B cell (primary cell): ENCODE measurements at regions not wholly inside any gene's neighbourhood (a gene's known extent, or its start where the extent isn't known, plus 50 kb on each side); places are given as distances from the start of the nearest gene placed in this dataset.

Experiments
- ATAC-seq: fragments of 200-7000 bp; cut with Tn5 transposase; one replicate; pipeline ENCODE4 v1.10.0; 2021; ENCODE audit warnings: low read depth, mild to moderate bottlenecking, moderate number of reproducible peaks, moderate library complexity
- CTCF ChIA-PET: fragments of 350-600 bp; sonication (Branson Sonifier 250); formaldehyde crosslinking; loops from one replicate; lab custom pipeline; 2021; ENCODE audit warnings: antibody characterized with exemption, inconsistent platforms; lab: Charles Lee
- POLR2A ChIA-PET: fragments of 350-600 bp; sonication (Branson Sonifier 250); formaldehyde crosslinking; loops from one replicate; lab custom pipeline; 2021; ENCODE audit warnings: antibody characterized with exemption; lab: Charles Lee
- DNase-seq: peaks from one replicate; pipeline ENCODE4 v3.0.0; 2013
- H2AFZ ChIP-seq: 2 replicates; pipeline ENCODE4 v1.6.1; 2012; ENCODE audit warnings: mild to moderate bottlenecking, low read depth, low read length; ENCODE audit not compliant: insufficient read depth, poor library complexity, severe bottlenecking
- H3K27ac ChIP-seq, 2 donors: 1 replicate in 1 of 2; 2 replicates in 1 of 2; pipeline ENCODE4 v1.5.1; 2012 to 2013; ENCODE audit warnings: low read length in 2 of 2, mild to moderate bottlenecking in 2 of 2, moderate library complexity in 1 of 2
- H3K27me3 ChIP-seq, 4 experiments: fragments of 200-600 bp in 1 of 4; sonication (generic) in 1 of 4; replicated peaks in 1 of 4; 1 replicate in 2 of 4; 2 replicates in 2 of 4; pipeline versions ENCODE4 v1.6.1 to v1.7.0; 2013 to 2016; ENCODE audit warnings: low read length in 3 of 4, mild to moderate bottlenecking in 2 of 4, mixed read lengths in 1 of 4, moderate library complexity in 1 of 4; ENCODE audit not compliant: insufficient read depth in 4 of 4, control insufficient read depth in 3 of 4; ENCODE audit errors: control extremely low read depth in 1 of 4
- H3K36me3 ChIP-seq, 2 experiments: replicated peaks in 1 of 2; 1 replicate in 1 of 2; 2 replicates in 1 of 2; pipeline versions ENCODE4 v1.6.1 to v1.7.1; 2013; ENCODE audit warnings: low read length in 1 of 2; ENCODE audit not compliant: insufficient read depth in 2 of 2, control insufficient read depth in 1 of 2; ENCODE audit errors: control extremely low read depth in 1 of 2, extremely low read depth in 1 of 2
- H3K4me1 ChIP-seq, 2 donors: fragments of 200-600 bp in 1 of 2; sonication (generic) in 1 of 2; 1 replicate in 1 of 2; 2 replicates in 1 of 2; pipeline versions ENCODE4 v1.5.1 to v1.6.1; 2013 to 2017; ENCODE audit warnings: low read length in 2 of 2; ENCODE audit not compliant: control insufficient read depth in 2 of 2, insufficient read depth in 2 of 2
- H3K4me2 ChIP-seq: replicated peaks from 2 replicates; pipeline ENCODE3; 2012; ENCODE audit warnings: mild to moderate bottlenecking, low read depth, low read length; ENCODE audit not compliant: poor library complexity, severe bottlenecking
- H3K4me3 ChIP-seq, 5 experiments: fragments of 200-600 bp in 1 of 5; sonication (generic) in 1 of 5; 1 replicate in 3 of 5; 2 replicates in 2 of 5; pipeline versions ENCODE4 v1.5.1 to v1.7.0; 2011 to 2016; ENCODE audit warnings: low read length in 4 of 5, mild to moderate bottlenecking in 4 of 5, low read depth in 2 of 5, control low read depth in 1 of 5, moderate library complexity in 1 of 5; ENCODE audit not compliant: insufficient read depth in 1 of 5; ENCODE audit errors: control extremely low read depth in 1 of 5, extremely low read depth in 1 of 5
- H3K79me2 ChIP-seq: fragments of 200-600 bp; sonication (generic); one replicate; pipeline ENCODE4 v1.6.0; 2016; ENCODE audit warnings: low read length; ENCODE audit not compliant: control insufficient read depth, insufficient read depth
- H3K9ac ChIP-seq: fragments of 200-600 bp; sonication (generic); 2 replicates; pipeline ENCODE4 v1.6.1; 2017; ENCODE audit warnings: mild to moderate bottlenecking, low read length, moderate library complexity
- H3K9me3 ChIP-seq, 3 donors: one replicate each; pipeline versions ENCODE4 v1.6.1 to v1.7.1; 2013; ENCODE audit warnings: low read length in 2 of 3; ENCODE audit not compliant: control insufficient read depth in 2 of 3, insufficient read depth in 1 of 3; ENCODE audit errors: control extremely low read depth in 1 of 3
- H4K20me1 ChIP-seq: 2 replicates; pipeline ENCODE4 v1.6.0; 2012; ENCODE audit warnings: mild to moderate bottlenecking, low read length; ENCODE audit not compliant: insufficient read depth, control insufficient read depth, poor library complexity, severe bottlenecking
- H3K27ac Mint-ChIP-seq: one replicate; pipeline ENCODE4 v1.8.0; 2021; ENCODE audit warnings: mixed read lengths
- H3K27me3 Mint-ChIP-seq: one replicate; pipeline ENCODE4 v1.8.0; 2021; ENCODE audit warnings: mixed read lengths
- H3K4me1 Mint-ChIP-seq: one replicate; pipeline ENCODE4 v1.8.0; 2021; ENCODE audit warnings: mixed read lengths
- H3K4me3 Mint-ChIP-seq: one replicate; pipeline ENCODE4 v1.8.0; 2021; ENCODE audit warnings: mixed read lengths
- H3K9me3 Mint-ChIP-seq: one replicate; pipeline ENCODE4 v1.8.0; 2022; ENCODE audit warnings: mixed read lengths; ENCODE audit not compliant: insufficient read depth
- CTCF ChIP-seq: fragments of 200-600 bp; IDR thresholded peaks from one replicate; pipeline ENCODE4 v1.8.0; 2022; ENCODE audit warnings: antibody characterized with exemption, mild to moderate bottlenecking
- EZH2 ChIP-seq: IDR thresholded peaks from 2 replicates; pipeline ENCODE4 v1.6.1; 2012; ENCODE audit warnings: borderline replicate concordance, low read depth, mild to moderate bottlenecking, moderate library complexity, low read length; ENCODE audit not compliant: insufficient read depth, poor library complexity, severe bottlenecking
- WGBS: methylation state at CpG from one replicate; pipeline ENCODE4 v1.1.5; 2013; ENCODE audit warnings: missing lambda C conversion rate; ENCODE audit not compliant: insufficient coverage; 5-methylcytosine and 5-hydroxymethylcytosine counted together
- intact Hi-C: fragments of 100-400 bp; cut with micrococcal nuclease; formaldehyde crosslinking; loops from one replicate; pipeline ENCODE4 v1.10.0; 2022

DNA sequence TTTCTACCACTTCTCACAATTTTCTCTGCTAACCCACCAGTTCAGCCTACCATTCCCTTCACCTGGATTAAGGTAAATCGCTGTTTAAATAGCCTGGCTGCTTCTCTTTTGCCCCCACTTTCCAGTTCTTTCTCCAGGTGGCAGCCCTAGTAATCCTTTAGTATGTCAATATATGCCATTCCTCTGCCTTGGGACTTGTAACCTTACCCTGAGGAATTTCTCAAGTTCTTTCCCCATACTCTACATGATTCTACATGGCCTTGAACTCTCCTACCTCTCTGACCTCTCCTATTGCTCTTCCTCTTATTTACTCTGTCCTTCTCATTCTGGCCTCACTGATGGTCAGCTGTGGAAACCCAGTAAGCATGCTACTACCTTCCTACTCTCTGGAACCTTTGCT, 546.0 kb downstream of the PLA2G4A start:
- H3K27me3 ChIP-seq, result no peaks in the 10 kb centered on the region
- H3K4me1 ChIP-seq, result no peaks in the 10 kb centered on the region
- no peak overlapping the region for H3K4me2 ChIP-seq
- Mint-ChIP-seq H3K9me3 (peaks cover 2% of the 10 kb centered on the region), H3K27ac (no peak overlapping the region), H3K27me3 (no peaks in the 10 kb centered on the region), H3K4me1 (no peaks in the 10 kb centered on the region), H3K4me3 (no peak overlapping the region)
- DNase-seq (no peak), ATAC-seq (no peak)
- intact Hi-C loops, result no loop called here
- WGBS, result 75% methylated on average over 1 of the region's 1 CpG
- H2AFZ ChIP-seq, result no peak overlapping the region
- no peaks in the 10 kb centered on the region for H3K79me2 ChIP-seq
- H3K27ac ChIP-seq, result no peak overlapping the region
- peaks cover 0 to 3% (median 0%) of the 10 kb centered on the region in 3 donors for H3K9me3 ChIP-seq
- H3K9ac ChIP-seq, result no peak overlapping the region
- no peaks in the 10 kb centered on the region for H3K36me3 ChIP-seq
- H3K4me3 ChIP-seq, result no peak overlapping the region
- H4K20me1 ChIP-seq, result no peaks in the 10 kb centered on the region
- ChIA-PET CTCF (no interaction called here), POLR2A (no interaction called here)
- no peak for TF ChIP-seq CTCF
- TF ChIP-seq EZH2, result no peak

- Histone ChIP-seq H2AFZ (no peak overlapping the region), H3K79me2 (no peaks in the 10 kb centered on the region), H4K20me1 (no peaks in the 10 kb centered on the region), H3K36me3 (no peaks in the 10 kb centered on the region), H3K27ac (no peak overlapping the region), H3K9ac (no peak overlapping the region), H3K27me3 (no peaks in the 10 kb centered on the region), H3K4me1 (no peaks in the 10 kb centered on the region), H3K4me2 (no peak overlapping the region), H3K9me3 (no peaks in the 10 kb centered on the region), H3K4me3 (no peak overlapping the region)
- WGBS, result 70% methylated on average over 2 of the region's 3 CpGs
- intact Hi-C loops, result no loop called here
- no peak overlapping the region for H3K27ac Mint-ChIP-seq
- ChIA-PET POLR2A (no interaction called here), CTCF (no interaction called here)
- no peak overlapping the region for H3K4me3 Mint-ChIP-seq
- ATAC-seq (no peak), DNase-seq (no peak)
- no peaks in the 10 kb centered on the region for H3K9me3 Mint-ChIP-seq
- no peaks in the 10 kb centered on the region for H3K27me3 Mint-ChIP-seq
- no peaks in the 10 kb centered on the region for H3K4me1 Mint-ChIP-seq
- TF ChIP-seq CTCF (no peak), EZH2 (no peak)
These were observed 554.6 kb downstream of the PLA2G4A start for GRCh38 chr1:187383366-187383765.
